DMS153 (cell line): ENCODE measurements at regions not wholly inside any gene's neighbourhood (a gene's known extent, or its start where the extent isn't known, plus 50 kb on each side); places are given as distances from the start of the nearest gene placed in this dataset.

Source experiments
- DNase-seq: peaks from one replicate; lab custom pipeline; 2025; lab: John Stamatoyannopoulos, UW

DNA sequence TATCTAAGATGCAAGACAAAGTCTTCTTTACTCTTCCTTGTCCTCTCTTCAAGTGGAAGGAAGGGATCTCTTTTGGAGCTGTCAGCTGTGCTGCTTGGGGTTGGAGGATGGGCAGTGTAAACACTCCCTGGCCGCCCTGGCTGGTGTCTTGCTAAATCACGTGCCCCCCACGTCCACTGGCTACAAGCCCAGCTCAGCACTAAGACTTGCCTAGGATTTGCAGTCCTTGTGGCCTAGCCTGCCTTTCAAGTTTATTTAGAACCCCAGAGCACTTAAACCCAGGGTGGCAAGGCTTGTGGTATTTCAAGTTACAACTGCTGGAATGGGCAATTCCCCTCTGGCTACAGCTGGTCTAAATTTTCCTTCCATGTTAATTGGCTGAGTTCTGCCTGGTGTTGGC, 272.4 kb upstream of the MYO3A start:
- DNase-seq = no peak

GRCh38 chr10:25666276-25666675, 267.8 kb upstream of the MYO3A start:
- DNase-seq = no peak

DNA sequence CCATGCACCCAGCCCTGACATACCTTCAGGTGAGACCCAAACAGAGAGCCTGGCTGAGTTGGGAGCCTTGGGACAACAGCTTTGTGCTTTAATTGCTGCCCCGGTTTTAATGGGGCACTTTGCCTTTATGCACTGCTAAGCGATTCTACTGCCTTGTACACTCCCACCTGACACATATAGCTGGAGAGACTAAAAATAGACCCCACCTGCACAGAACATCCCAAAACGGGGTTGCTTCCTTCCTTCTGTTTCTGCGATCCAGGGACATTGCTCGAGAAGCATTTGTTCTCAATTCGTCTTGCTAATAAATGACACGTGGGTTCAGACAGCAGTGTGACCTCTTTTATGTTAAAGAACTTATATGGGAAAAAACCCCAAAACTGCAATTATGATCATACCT, 258.8 kb upstream of the MYO3A start:
- no peak for DNase-seq

DNA sequence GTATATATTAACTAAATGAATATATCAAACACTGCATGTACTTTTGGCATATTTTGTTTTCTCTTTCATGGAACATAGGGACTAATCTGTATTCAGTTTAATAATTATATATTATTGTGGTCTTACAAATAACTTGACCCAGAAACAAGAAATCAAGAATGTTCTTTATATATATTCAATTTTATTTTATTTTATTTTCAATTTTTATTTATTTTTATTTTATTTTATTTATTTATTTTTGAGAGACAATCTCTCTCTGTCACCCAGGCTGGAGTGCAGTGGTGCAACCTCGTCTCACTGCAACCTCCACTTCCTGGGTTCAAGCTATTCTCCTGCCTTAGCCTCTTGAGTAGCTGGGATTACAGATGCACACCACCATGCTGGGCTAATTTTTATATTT, 258.4 kb upstream of the MYO3A start:
- DNase-seq = no peak

DNA sequence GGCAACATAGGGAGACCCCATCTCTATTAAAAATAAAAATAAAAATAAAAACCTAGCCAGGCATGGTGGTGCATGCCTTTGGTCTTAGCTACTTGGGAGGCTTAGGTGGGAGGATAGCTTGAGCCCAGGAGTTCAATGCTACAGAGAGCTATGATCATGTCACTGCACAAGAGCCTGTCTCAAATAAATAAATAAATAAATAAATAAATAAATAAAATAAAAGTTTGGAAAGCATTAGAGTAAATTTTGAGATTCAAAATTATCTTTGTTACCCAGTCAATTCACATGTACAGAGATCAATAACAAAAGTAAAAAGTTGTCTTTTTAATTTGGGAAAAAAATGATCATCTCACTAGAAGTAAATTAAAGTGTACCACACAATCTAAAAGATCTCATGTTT, 255.8 kb upstream of the MYO3A start:
- no peak for DNase-seq

DNA sequence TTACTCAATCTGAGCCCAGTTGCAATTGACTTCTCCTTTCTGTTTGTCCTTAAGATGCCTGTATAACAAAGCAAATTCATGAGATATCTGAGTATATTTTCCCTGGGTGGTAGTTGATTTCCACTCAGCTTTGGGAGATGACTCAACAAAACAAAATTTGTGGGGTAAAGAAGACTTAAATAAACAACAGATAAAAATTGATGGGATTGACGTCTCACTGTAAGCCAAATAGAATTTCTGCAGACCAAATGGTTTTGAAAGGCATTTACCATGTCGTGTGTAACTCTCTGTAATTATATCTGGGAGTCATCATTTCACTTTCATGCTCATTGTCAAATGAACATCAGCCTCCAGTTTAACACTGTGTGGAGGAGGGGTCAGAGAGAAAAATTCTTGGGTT, 255.4 kb upstream of the MYO3A start:
- no peak for DNase-seq

DNA sequence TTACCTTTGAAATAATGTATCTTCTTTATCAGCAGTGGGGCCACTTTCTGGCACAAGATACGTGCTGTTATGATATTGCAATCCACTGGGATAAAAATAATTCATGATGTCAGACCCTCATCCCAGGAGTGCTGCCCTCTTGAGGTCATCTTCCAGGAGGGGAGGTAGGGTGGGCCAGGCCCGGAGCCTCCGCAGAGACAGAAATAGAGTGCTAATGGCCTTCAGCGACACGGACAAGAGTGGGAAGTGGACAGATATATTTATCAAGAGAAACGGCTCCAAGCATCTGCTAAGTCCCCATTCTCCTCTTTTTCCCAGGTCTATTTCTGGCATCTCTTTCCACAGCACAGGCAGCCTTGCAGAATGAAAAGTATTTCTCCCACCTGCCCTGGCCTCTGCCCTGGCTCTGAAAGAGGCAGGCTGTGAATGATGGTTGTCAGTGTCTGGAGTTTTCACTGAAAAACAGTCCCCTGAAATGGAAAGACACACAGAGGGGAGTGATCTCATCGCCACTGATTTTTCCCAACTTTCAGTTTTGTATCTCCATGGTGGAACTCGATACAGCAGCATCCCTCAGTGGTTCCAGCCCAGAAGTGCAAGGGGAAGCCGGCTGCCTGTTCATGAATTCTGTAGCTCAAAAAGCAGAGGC, 251.7 kb upstream of the MYO3A start:
- DNase-seq = no peak

- DNase-seq = no peak
Observed at GRCh38 chr10:25683344-25683743, 250.7 kb upstream of the MYO3A start.

GRCh38 chr10:25687521-25687920, 246.5 kb upstream of the MYO3A start:
- DNase-seq = no peak

DNA sequence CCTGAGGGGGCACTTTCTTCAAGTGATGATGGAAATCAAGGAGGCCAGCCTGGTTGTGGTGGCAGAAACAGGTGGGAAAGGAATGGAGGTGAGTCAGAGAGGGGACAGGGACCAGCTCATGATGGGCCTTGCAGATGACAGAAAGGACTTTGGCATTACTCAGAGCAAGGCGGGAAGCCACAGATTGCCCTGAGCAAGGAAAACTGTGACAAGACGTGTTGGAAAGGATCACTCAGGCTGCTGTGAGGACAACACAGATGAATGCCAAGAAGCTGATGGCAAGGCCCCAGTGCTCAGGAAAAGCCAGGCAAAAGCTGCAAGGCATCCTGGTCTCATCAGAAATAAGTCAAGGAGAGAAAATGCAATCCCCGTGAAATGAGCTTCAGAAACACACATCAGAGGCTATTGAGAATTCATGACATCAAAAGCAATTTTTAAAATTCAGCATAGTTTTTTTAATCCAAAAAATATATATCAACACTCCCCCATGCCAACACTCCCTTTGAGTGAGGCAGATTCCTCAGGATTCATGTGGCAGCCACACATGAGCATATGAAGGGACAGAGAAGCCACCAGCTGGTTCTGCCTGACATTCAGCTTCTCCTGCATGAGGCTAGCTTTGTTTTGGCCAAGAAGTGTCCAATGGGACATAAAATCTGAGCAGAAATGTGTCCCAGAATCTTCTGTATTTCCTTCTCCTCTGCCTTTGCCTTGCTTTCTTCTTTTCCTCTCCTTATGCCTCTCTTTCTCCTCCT, 244.5 kb upstream of the MYO3A start:
- DNase-seq = no peak

- no peak for DNase-seq
Observed at GRCh38 chr10:25692761-25693160, 241.3 kb upstream of the MYO3A start.

DNA sequence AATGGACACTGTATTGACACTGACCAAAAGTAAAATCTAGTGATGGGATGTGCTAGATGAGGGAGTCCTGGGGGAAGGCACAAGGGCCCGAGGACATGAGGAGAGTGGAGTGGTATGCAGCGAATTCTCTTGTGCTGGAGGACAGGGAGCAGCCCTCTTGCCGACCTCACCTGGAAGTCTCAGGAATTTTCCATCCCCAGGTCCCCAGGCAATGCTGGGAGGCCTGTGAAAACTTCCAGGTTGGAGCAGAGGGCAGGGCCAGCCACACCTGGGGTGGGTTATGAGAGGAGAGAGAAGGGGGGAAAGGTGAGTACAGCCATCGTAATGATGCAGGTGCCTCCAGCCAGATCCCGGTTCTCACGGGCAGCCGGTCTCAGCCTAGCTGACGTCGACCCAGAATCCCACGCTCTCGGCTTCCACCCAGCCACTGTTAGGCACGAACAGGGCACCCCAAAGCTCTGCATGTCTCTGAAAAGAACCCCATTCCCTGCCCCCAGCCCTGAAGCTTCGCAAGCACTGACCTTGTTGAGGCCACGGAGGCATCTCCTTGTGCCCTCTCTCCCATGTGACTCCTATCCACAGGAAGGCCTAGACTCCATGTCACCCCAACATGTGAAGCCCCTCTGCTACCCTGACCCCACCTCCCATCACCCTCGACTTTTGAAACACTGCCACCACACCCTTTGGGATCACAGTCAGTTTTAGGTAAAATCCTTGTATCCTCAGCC, 239.7 kb upstream of the MYO3A start:
- no peak for DNase-seq

DNA sequence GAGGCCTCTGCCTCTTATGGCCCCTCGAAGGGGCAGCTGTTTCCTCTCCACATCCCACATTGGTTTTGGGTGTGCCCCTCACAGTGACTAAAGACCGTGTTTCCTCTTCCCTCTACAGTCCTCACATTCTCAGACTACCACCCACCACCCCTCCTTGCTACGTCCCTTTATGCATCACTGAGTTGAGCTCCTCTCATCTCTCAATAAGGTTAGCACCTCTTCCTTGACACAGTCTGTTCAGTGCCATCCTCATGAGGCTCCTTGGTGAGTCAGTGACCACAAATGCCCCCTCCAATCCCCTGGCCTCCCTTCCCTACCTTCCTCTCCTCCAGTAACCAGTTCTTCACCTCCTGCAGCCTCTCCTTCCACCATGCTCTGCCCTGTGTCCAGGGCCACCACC, 239.1 kb upstream of the MYO3A start:
- DNase-seq = no peak

GRCh38 chr10:25695586-25695985, 238.4 kb upstream of the MYO3A start:
- DNase-seq = no peak

DNA sequence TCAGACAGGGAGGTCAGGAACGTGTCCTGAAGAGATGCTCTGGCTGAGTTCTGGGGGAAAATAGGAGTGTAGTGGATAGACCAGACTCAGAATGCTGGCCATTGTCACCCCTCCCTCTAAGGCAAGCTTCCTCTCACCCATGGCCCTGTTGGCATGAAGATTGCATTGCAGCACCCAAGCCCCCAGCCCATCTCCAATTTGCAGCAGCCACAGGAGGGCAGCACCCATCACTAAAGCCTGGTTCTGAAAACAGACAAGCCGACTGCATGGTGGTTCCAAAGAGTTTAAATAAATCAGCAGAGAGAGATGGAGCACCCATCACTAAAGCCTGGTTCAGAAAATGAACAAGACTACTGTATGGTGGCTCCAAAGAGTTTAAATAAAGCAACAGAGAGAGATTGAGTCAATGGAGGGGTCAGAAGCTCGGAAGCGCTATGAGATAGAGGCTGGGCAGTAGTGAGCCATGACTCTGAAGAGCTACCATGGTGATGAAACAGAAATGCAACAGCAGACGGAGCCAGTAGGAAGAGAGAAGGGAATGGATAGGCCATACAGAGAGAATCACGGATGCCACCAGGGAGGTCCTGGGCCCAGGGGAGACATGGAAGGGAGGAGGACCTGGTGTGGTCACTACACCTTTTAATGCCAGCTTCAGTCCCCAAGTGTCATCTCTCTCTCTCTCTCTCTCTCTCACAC, 237.9 kb upstream of the MYO3A start:
- no peak for DNase-seq

DNA sequence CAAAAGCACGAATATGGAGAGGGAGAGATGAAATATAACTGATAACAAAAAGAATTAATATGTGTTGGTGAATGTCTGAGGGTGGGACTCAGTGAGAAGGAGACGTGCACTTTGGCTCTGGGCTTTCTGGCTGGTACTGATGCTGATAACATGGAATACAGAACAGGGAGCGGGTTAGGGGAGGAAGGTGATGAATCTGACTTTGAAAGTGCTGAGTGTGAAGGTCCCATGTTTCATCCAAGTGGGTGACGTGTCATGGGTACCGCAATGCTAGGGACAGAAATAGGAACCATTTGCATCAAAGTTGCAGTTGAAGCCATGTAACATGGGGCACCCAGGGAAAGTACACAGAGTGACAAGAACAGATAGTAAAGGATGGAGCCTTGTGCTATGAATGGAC, 236.6 kb upstream of the MYO3A start:
- no peak for DNase-seq

GRCh38 chr10:25698638-25699037, 235.4 kb upstream of the MYO3A start:
- no peak for DNase-seq

DNA sequence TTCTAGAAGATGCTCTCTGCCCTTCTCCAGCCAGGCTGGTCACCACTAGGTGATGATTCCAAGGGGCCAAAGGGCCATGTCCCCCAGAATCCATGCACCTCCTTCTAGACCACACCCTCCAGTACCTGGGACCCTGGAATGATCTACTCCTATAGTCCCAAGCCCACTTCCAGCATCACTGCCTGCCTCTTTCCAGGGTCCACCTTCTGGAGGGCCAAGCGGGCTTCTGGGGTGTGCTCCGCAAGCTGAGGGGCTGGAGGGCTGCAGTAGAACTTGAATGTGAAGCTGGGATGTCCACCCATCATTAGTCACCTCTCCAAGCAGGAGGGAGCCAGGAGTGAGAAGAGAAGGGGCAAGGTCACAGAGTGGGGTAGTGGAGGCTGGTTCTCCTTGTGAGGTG, 234.4 kb upstream of the MYO3A start:
- DNase-seq = no peak

- DNase-seq = no peak
Observed at GRCh38 chr10:25701652-25702051, 232.4 kb upstream of the MYO3A start.

GRCh38 chr10:25704622-25705021, 229.4 kb upstream of the MYO3A start:
- no peak for DNase-seq

GRCh38 chr10:25707572-25707971, 226.5 kb upstream of the MYO3A start:
- DNase-seq = no peak

- no peak for DNase-seq
Observed at GRCh38 chr10:25707976-25708671, 225.9 kb upstream of the MYO3A start.
